ENCODE measurements at regions not wholly inside any gene's neighbourhood (a gene's known extent, or its start where the extent isn't known, plus 50 kb on each side); places are given as distances from the start of the nearest gene placed in this dataset.
"Not testable (repeated sequence)": the region's sequence is repeated elsewhere in the genome, so short reads cannot be mapped to it uniquely, and the experiment has no call there.

DNA sequence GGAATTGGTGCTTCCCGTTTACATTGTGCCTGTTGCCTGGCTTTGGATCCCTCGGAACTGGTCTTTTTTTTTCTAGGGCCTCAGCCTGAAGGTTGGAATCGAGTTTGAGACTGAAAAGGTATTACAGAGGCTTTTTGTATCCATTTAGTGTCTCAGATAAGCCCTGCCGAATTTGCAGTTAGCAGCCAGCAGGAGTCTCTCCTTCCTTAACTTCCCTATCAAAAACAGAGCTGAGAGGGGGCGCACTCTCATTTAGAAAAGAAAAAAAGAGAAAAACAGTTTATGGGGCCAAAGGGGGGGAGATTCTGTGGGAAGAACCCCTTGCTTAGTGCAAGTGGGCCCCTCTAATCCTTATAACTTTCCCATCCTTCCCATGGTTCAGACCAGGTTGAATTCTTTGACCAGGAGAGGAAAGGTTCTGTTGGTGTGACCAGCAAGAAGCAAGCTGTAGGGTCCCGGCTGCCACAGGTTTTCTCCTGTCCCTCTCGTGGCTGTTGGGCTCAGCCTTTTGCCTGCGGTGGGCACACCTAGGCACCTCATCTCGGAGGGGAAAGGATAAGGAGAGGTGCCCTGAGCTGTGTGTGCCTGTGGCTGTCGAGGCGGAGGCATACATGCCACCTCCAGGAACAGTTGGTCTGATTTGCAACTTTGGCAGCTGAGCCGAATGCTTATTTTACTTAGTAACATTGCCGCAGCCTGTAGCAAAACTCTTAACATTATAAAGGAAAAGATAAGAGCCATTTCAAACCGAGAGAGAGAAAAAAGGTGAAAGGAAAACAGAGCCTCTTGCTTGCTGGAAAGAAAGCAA, 565.0 kb upstream of the CNTN5 start:
- no peak for DNase-seq

DNA sequence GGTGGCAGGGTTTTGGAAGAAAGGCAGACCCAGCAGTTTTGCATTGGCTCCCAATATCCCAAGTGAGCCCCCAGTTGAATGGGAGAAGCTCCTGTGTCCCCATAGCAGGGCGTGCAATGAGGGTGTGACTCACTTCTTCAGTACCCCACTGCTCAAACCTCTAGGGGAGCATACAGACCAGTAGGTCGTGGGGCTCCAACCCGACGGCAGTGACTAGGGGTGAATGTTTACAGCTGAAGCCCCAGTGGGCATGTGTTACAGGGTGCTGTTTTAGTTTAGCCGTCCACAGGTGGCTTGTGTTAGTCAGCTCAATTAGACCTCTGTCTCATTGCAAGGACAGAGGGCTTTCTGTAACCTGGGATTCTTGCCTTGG, 564.5 kb upstream of the CNTN5 start:
- no peak for DNase-seq

DNA sequence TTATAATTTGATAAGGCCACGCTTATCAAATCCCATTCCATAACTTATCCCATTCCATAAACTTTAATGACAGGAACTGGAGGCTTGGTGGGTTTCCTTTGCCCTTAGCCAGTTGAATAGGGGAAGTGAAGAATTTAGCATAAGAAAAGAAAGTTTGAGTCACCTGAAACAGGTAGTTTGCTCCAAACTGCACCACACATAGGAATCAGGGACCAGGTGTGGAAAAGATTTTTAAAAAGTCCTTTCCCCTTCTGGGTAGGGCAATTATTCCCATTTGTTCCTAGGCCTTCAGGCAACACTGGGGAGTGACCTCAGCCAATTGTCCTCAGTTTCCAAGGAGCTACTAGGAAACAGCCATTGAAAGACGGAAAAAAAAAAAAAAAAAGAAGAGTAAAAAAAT, 525.7 kb upstream of the CNTN5 start:
- DNase-seq, result no peak

DNA sequence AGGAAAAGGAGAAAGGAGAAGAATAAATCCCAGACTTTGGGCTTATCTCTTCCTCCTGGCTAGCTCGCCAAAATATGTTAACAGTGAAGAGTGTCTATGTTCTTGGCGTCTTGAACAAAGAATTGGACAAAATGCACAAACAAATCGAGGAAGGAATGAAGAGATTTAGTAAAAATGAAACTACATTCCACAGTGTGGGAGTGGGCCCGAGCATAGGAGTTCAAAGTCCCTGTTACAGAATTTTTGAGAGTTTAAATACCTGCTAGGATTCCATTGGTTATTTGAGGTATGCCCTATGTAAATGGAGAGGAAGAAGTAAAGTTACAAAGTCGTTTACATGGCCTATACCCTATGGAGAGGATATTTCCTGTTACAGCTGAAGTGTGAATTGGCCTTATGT, 525.1 kb upstream of the CNTN5 start:
- no peak for DNase-seq

DNA sequence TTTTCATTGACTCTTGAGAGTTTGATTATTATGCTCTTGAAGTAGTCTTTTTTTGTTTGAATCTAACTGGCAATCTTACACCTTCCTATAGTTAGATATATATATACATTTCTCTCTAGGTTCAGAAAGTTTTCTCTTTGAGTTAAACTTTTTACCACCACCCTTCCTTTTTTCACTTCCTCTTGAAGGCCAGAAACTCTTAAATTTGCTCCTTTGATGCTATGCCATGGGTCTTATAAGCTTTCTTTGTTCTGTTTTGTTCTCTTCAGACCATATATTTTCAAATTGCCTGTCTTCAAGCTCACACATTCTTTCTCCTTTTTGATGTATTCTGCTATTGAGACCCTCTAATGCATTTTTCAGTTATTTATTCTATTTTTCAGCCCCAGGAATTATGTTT, 513.5 kb upstream of the CNTN5 start:
- DNase-seq, result no peak

DNA sequence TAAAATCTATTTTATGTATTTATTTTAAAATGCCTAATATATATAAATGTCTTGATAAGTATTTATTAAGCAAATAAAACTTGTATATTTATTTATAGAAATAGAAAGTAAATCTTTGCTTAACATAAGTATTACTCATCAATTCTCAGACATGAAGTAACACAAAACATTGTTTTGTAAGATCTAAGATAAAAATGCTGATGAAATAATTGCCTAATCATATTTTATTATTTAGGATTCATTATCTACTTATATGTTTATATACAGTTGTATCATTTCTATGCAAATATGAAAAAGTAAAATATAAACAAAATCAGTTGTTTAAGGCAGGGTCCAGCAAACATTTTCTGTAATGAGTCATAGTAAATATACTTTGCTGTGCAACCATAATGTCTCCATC, 507.8 kb upstream of the CNTN5 start:
- no peak for DNase-seq

DNA sequence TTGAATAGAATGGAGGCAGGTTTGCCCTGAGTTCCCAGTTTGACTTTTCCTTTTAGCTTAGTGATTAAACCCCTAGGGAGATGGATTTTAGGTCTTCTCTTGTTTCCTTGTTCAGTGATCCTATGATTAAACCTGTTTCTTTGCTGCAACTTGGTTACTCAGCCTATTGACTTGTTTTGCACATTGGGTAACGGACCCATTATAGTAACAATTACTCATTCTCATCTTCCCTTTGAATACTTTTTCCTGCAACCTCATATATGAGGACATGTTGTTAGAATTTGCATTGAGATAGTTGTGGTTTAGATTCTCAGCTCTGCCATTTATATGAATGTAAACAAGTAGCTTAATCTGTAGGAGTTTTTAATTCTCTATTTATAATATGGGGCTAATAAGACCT, 489.2 kb upstream of the CNTN5 start:
- no peak for DNase-seq

DNA sequence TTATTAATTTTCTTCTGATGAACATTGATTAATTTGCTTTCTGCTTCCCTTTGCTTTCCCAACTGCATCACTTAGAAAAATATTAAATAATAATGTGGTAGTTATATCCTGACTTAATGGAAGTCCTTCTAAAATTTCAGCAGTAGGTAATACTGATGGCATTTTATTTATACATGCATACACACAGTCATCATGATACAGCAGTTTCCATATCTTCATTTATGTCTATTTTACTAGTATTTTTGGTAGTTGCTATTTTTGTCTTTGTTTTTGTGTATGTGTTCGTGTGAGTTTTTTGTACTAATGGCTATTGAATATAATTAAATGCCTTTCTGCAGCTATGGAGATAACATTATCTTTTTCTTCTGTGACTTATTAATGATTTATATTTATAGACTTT, 484.7 kb upstream of the CNTN5 start:
- no peak for DNase-seq

DNA sequence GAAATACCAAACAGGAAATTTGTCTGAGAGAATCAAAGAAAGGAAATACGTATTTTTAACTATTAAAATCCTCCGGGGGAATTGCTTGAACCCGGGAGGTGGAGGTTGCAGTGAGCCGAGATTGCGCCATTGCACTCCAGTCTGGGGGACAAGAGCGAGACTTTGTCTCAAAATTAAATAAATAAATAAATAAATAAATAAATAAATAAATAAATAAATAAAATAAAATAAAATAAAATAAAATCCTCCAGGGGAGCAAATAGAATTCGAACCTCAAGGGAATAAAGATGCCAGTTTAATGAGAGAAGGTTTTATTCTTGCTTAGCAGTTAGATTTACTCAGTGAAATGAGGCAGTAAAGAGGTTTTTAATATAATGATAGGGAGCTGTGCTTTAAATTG, 482.4 kb upstream of the CNTN5 start:
- not testable (repeated sequence) for DNase-seq

DNA sequence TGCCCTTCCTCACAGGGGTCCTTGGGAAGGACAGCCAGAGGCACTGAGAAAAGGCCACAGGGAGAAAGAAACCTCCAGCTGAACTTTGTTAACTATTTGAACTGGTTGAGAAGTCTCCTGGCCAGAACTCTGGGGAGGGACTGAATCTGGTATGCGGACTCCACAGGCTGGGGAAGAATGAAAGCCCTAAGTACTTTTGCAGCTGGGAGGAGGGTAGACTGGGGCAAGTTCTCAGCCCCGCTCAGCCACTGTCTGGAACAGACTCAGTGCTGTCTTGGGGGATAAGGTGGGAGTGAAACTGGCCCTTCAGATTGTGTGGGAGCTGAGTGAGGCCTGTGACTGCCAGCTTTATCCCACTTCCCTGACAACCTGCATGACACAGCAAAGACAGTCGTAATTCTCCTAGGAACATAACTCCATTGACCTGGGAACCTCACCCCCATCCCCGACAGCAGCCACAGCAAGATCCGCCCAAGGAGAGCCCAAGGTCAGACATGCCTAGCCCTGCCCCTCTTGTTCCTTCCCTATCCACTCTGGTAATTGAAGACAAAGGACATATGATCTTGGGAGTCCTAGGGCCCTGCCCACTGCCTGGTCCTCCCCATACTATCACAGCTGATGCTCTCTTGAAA, 475.1 kb upstream of the CNTN5 start:
- DNase-seq, result no peak

DNA sequence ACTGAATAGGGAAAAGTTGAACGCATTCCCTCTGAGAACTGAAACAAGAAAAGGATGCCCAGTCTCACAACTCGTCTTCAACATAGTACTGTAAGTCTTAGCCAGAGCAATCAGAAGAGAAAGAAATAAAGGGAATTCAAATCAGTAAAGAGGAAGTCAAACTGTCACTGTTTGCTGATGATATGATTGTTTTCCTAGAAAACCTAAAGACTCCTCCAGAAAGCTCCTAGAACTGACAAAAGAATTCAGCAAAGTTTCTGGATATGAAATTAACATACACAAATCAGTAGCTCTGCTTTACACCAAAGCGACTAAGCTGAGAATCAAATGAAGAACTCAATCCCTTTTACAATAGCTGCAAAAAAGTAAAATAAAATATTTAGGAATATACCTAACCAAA, 471.2 kb upstream of the CNTN5 start:
- no peak for DNase-seq

DNA sequence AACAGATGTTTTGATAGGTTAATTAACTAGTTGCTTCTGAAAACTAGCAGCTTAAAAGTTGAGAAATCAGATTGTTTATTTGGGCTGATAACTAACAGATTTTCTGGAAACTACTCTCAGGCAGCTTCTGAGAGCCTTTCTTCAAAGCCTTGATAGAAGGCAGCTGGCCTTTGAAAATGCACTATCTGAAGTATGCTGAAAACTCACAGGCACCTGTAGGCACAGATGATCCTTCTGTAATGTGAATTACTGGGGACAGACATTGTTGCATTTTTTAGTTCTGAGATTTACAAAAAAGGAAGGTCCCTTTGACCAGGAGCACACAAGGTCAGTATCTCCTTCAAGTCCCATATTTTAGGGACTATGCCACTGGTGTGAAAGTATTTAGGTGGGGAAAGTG, 460.8 kb upstream of the CNTN5 start:
- no peak for DNase-seq

DNA sequence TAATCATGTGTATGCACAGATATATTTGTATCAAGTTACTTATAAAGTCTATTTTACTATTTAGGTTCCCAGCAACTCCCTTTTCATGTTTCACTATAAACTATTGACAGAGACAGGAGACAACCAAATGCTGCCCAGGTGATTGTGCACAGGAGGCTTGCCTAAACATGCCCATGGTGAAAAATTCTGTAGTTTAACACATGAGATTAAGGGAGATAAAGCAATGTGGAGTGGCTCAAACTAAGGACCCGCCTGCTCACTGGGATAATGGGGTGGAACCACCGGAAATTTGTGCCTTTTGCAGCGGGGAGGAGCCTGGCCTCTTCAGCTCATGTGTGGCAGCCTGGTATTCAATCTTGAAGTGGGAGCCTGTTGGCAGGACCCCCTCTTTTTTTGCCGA, 459.5 kb upstream of the CNTN5 start:
- DNase-seq, result no peak

DNA sequence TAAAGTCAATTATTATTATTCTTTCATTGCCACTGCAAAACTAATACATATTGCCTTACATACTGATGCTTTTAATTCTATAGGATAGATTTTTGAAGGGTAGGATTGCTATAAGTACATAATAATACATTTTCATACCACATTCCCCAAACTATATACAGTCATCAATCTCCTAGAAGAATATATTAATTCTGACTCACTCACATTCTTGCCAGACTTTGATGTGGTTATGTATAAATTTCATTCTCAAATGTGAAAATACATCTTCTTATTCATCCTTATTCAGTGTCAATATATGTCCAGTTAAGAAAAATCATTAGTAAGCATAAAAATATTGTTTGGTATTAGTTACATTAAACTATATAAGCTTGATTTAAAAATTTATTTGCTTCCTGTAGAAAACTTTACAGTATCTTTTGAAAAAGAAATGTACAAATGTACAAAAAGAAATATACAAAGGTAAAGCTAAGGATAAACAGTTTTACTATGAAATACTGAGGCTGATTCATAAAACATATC, 458.8 kb upstream of the CNTN5 start:
- no peak for DNase-seq

DNA sequence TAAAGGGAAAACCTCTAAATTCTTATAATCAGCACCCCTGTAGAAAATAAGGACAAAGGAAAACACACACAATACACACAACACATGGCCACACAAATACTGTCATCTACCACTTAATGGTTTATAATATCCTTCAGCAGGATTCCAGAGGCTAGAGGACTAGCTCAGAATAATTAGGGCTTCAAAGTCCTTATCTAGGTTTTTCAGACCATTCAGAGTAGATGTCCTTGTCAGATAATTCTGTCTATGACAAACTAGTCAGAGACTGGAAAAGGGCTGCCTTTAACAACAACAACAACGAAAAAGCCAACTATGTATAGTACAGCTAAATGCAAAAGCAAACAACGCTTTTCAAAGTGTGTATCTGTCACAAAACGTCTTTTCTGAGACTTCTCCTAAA, 456.5 kb upstream of the CNTN5 start:
- no peak for DNase-seq

DNA sequence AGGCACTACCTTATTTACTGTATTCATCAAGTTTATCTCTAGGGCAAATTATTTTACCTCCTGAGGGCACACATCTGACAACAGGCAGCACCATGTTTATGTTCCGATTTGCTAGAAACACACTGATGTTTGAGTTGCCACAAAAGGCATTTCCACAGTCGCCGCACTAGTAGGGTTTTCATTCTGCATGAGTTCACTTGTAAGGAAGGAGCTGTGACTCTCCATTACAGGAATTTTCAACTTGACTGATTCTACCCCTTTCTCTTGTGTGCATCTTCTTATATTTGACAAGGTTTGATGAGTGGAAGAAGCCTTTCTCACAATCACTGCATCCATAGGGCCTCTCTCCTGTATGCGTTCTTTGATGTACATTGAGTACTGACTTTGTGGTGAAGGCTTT, 455.9 kb upstream of the CNTN5 start:
- DNase-seq, result no peak

DNA sequence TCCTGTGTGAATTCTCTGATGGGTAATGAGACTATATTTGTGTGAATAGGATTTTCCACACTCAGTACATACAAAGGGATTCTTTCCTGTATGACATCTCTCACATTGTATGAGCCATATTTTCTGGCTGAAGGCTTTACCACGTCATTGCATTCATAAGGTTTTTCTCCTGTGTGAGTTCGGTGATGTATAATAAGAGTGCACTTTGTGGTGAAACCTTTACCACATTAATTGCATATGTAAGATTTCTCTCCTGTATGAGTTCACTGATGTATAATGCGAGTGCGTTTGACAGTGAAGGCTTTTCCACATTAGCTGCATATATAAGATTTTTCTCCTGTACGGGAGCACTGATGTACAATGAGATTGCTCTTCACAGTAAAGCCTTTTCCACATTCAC, 455.4 kb upstream of the CNTN5 start:
- DNase-seq, result no peak

DNA sequence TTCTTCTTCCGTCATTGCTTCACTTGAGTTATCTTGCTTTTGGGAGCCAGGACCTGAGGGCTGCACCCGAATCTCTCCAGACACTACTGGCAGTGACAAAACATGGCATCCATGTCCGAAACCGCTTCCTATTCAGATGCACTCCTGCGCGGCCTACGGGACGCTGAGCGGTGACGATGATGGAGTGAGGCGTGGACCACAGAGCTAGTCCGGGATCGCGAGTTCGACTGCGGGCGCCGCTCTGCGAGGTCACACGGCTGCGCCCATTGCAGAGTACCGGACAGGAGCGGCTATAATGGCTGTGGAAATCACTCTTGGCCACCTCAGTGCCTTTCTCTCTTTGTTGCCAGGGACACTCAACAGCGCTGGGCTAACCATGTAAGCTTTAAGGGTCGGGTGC, 453.8 kb upstream of the CNTN5 start:
- DNase-seq, result no peak

DNA sequence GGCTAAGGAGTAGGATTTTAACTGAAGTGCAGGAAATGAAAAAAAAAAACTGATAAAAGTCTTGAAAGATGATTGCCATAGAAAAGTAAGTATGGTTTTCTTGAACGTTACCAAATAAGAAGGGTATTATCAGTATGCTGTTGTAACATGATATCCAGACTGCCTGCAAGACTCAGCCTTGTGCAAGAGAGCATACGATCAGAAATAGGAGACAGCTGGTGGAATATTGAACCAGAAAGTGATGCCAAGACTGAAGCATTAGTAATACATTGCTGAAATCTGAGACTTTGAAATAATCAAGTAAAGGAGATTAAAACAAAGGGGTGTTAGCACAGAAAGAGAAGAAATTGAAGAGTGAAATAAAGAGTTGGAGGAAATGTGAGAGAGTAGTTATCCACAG, 452.7 kb upstream of the CNTN5 start:
- no peak for DNase-seq

DNA sequence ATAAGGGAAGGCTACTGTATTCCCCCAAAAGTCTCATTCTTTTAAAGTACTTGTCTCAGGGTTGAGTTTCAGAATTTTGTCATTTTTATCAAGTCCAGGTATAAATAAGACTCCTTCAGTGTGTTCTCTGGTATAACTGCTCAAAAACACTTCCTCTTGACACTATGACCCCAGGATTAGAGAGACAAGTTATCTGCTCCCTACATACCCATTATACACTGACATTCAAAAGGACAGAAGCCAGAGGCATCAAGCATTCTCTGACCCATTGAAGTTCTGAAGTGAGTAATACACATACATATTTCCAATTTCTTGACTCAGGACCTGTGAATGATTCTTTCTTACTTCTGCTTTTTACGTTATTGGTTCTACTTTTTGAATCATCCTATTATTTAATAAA, 447.8 kb upstream of the CNTN5 start:
- no peak for DNase-seq

DNA sequence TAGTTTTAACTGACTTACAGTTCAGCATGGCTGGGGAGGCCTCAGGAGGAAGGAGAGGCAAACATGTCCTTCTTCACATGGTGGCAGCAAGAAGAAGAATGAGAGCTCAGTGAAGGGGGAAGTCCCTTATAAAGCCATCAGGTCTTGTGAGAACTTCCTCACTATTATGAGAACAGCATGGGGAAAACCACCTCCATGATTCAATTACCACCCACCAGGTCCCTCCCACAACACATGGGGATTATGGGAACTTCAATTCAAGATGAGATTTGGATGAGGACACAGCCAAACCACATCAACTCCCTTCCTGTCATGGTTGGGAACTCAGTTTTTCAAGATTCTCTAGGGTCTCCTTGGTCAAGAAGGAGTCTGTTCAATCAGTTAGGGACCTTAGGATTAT, 432.9 kb upstream of the CNTN5 start:
- DNase-seq, result no peak

DNA sequence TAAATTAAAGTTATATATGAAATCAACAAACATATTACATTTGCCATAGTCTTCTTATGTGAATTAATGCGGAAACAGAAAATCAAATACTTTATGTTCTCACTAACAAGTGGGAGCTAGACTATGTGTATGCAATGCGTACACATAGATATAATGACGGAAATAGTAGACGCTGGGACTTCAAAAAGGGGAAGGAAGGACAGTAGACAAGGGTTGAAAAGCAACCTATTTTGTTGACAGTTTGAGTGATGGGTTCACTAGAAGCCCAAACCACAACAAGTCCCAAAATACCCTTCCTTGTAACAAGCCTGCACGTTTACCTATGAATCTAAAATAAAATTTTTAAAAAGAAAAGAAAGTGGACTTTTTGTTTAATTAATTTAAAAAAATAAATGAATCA, 430.8 kb upstream of the CNTN5 start:
- DNase-seq, result no peak

DNA sequence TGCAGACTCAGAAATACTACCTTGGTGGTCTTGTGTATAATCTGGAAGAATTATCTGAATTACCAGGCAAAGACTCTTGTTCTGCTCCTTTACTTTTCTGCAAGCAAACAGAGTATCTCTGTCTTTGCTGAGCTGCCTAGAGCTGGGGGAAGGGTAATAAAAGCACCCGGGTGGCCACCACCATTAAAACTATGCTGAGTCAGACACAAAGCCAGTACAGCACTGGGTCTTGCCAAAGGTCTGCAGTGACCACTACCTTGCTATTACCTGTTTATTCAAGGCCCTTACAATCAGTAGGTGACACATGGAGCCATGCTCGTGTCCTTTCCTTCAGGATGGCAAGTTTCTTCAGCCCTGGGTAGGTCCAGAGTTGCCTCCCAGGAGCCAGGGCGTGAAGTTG, 420.6 kb upstream of the CNTN5 start:
- no peak for DNase-seq

DNA sequence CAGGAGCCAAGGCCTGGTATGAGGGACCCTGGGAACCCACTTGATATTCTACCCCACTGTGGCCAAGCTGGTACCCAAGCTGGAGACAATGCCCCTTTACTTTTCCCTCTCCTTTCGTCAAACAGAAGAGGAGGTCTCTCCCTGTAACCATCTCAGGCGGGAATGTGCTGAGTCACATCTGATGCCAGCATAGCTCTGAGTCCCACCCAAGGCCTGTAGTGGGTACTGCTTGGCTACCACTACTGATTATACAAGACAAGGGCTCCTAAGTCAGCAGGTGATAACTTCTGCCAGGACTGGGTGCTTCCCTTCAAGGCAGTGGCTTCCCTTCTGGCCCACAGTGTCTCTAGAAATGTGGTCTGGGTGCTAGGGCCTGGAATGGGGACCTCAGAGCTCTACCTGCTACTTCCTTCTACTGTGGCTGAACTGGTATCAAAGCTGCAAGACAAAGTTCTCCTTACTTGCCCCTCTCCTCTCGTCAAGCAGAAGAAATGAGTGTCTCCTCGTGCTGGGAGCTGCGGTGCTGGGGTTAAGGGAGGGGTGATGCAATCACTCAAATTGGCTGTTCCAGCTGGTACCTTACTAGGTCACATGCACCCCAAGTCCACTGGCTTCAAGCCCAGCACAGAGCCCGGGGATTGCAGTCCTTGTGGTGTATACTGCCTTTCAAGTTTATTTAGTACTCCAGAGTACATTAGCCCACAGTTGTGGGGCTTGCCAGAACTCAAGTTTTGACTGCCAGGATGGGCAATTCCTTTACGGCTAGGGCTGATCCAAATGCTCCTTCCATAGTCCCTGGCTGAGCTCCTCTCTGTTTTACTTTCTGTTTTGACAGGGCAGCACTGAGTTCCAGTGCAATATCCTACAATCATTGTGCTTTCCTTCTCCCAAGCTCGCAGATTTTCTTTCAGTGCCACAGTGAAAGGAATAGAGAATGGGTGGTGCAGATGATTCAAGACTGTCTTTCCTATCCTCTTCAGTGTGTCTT, 419.7 kb upstream of the CNTN5 start:
- DNase-seq, result no peak

Data from CD4-positive, alpha-beta T cell treated with Interleukin-4 for 1 hour (primary cell).